IMR-90 (cell line): ENCODE measurements at regions not wholly inside any gene's neighbourhood (a gene's known extent, or its start where the extent isn't known, plus 50 kb on each side); places are given as distances from the start of the nearest gene placed in this dataset.
A peak's percentile ranks its signal among the peaks of the same experiment; 100 is the strongest.

ENCODE experiments used
- ATAC-seq: fragments of 200-7000 bp; cut with Tn5 transposase; 2 replicates; pipeline ENCODE4 v1.9.1; 2020; ENCODE audit warnings: low read depth, mild to moderate bottlenecking, moderate library complexity
- BruUV-seq: library from RNA; stranded (reverse); fragments of 400-500 nt; replicated peaks from 2 replicates; lab custom pipeline; 2021; lab: Mats Ljungman, UMichigan
- CTCF ChIA-PET: fragments of 300-600 bp; formaldehyde crosslinking; extraction: SDS; loops from one replicate; lab custom pipeline; 2021; ENCODE audit warnings: antibody characterized with exemption; lab: Yijun Ruan, JAX
- POLR2A ChIA-PET: fragments of 300-600 bp; sonication (Branson Sonifier 250); formaldehyde crosslinking; loops from one replicate; lab custom pipeline; 2022; ENCODE audit warnings: antibody characterized with exemption; ENCODE audit not compliant: unreplicated experiment; lab: Charles Lee
- DNase-seq: peaks from one replicate; pipeline ENCODE4 v3.0.0; 2013
- H2AFZ ChIP-seq: replicated peaks from 2 replicates; pipeline ENCODE3; 2013; ENCODE audit warnings: low read length, mild to moderate bottlenecking; ENCODE audit not compliant: poor library complexity
- H2AK5ac ChIP-seq: 2 replicates; pipeline ENCODE4 v1.6.1; 2013; ENCODE audit warnings: low read depth, low read length, inconsistent platforms
- H2AK9ac ChIP-seq: replicated peaks from 2 replicates; pipeline ENCODE3; 2013; ENCODE audit warnings: mild to moderate bottlenecking, low read depth, low read length, moderate library complexity; ENCODE audit not compliant: poor library complexity
- H2BK120ac ChIP-seq: 2 replicates; pipeline ENCODE4 v1.6.1; 2013; ENCODE audit warnings: low read depth, low read length, inconsistent platforms
- H2BK15ac ChIP-seq: 3 replicates; pipeline ENCODE4 v1.6.1; 2013; ENCODE audit warnings: low read depth, low read length, inconsistent platforms
- H2BK20ac ChIP-seq: 2 replicates; pipeline ENCODE4 v1.6.1; 2013; ENCODE audit warnings: low read depth, mild to moderate bottlenecking, inconsistent platforms, low read length, moderate library complexity
- H2BK5ac ChIP-seq: 2 replicates; pipeline ENCODE4 v1.6.1; 2013; ENCODE audit warnings: mild to moderate bottlenecking, low read depth, low read length, inconsistent platforms; ENCODE audit not compliant: poor library complexity, severe bottlenecking
- H3K14ac ChIP-seq: replicated peaks from 2 replicates; pipeline ENCODE4 v1.6.1; 2013; ENCODE audit warnings: low read depth, low read length, inconsistent platforms
- H3K18ac ChIP-seq: 2 replicates; pipeline ENCODE4 v1.6.1; 2013; ENCODE audit warnings: low read depth, low read length, control low read depth
- H3K23ac ChIP-seq: 2 replicates; pipeline ENCODE4 v1.6.1; 2013; ENCODE audit warnings: low read depth, low read length, inconsistent platforms
- H3K27ac ChIP-seq: 2 replicates; pipeline ENCODE4 v1.5.1; 2013; ENCODE audit warnings: mild to moderate bottlenecking, control low read depth, low read length; ENCODE audit not compliant: insufficient read depth
- H3K27me3 ChIP-seq: 2 replicates; pipeline ENCODE4 v1.6.1; 2013; ENCODE audit warnings: low read length; ENCODE audit not compliant: control insufficient read depth, insufficient read depth
- H3K36me3 ChIP-seq: 2 replicates; pipeline ENCODE4 v1.6.1; 2013; ENCODE audit warnings: low read length, mixed read lengths; ENCODE audit not compliant: control insufficient read depth, insufficient read depth
- H3K4ac ChIP-seq: 2 replicates; pipeline ENCODE4 v1.6.1; 2013; ENCODE audit warnings: low read depth, low read length, inconsistent platforms
- H3K4me1 ChIP-seq: 2 replicates; pipeline ENCODE4 v1.6.1; 2013; ENCODE audit warnings: low read length, mixed read lengths; ENCODE audit not compliant: control insufficient read depth, insufficient read depth
- H3K4me2 ChIP-seq: 2 replicates; pipeline ENCODE4 v1.6.1; 2013; ENCODE audit warnings: low read depth, mild to moderate bottlenecking, control low read depth, low read length, moderate library complexity
- H3K4me3 ChIP-seq: 2 replicates; pipeline ENCODE4 v1.5.1; 2013; ENCODE audit warnings: low read depth, mild to moderate bottlenecking, control low read depth, low read length, moderate library complexity; ENCODE audit not compliant: insufficient read depth
- H3K56ac ChIP-seq: 2 replicates; pipeline ENCODE4 v1.6.1; 2013; ENCODE audit warnings: low read length, inconsistent platforms; ENCODE audit not compliant: insufficient read depth; ENCODE audit errors: extremely low read depth
- H3K79me1 ChIP-seq, 2 experiments: 2 replicates each; pipeline ENCODE4 v1.6.1; 2013; ENCODE audit warnings: low read length in 2 of 2, inconsistent platforms in 1 of 2, low read depth in 1 of 2
- H3K9ac ChIP-seq: 2 replicates; pipeline ENCODE4 v1.6.1; 2013; ENCODE audit warnings: low read depth, low read length, control low read depth
- H3K9me1 ChIP-seq: 2 replicates; pipeline ENCODE4 v1.6.1; 2013; ENCODE audit warnings: low read length, inconsistent platforms; ENCODE audit not compliant: insufficient read depth
- H3K9me3 ChIP-seq: 2 replicates; pipeline ENCODE4 v1.6.1; 2013; ENCODE audit warnings: low read length; ENCODE audit not compliant: control insufficient read depth, insufficient read depth
- H4K20me1 ChIP-seq: 2 replicates; pipeline ENCODE4 v1.6.1; 2013; ENCODE audit warnings: low read length, inconsistent platforms; ENCODE audit not compliant: insufficient read depth
- H4K5ac ChIP-seq: 2 replicates; pipeline ENCODE4 v1.6.1; 2013; ENCODE audit warnings: mild to moderate bottlenecking, low read depth, low read length, control low read depth
- H4K8ac ChIP-seq, 2 experiments: 2 replicates each; pipeline ENCODE4 v1.6.1; 2013; ENCODE audit warnings: low read depth in 2 of 2, low read length in 2 of 2, control low read depth in 1 of 2, inconsistent platforms in 1 of 2
- H4K91ac ChIP-seq: 2 replicates; pipeline ENCODE4 v1.6.1; 2013; ENCODE audit warnings: low read depth, low read length, inconsistent platforms; ENCODE audit not compliant: insufficient read depth
- BHLHE40 ChIP-seq: fragments of 150-350 bp; IDR thresholded peaks from 2 replicates; pipeline ENCODE4 v1.6.1; 2016; ENCODE audit warnings: mild to moderate bottlenecking, low read depth, low read length
- CEBPB ChIP-seq: IDR thresholded peaks from 2 replicates; pipeline ENCODE4 v1.6.1; 2012; ENCODE audit warnings: low read depth, low read length, improper control_type of control experiment
- CHD1 ChIP-seq: IDR thresholded peaks from 2 replicates; pipeline ENCODE4 v1.6.1; 2012; ENCODE audit warnings: low read depth, low read length, improper control_type of control experiment
- FOS ChIP-seq: fragments of 150-350 bp; IDR thresholded peaks from 2 replicates; pipeline ENCODE4 v1.6.1; 2016; ENCODE audit warnings: low read depth, low read length
- MAFK ChIP-seq: IDR thresholded peaks from 2 replicates; pipeline ENCODE4 v1.6.1; 2012; ENCODE audit warnings: low read depth, low read length, improper control_type of control experiment
- MAZ ChIP-seq: IDR thresholded peaks from 2 replicates; pipeline ENCODE4 v1.6.1; 2012; ENCODE audit warnings: low read depth, mild to moderate bottlenecking, low read length, improper control_type of control experiment, moderate library complexity, borderline replicate concordance
- MXI1 ChIP-seq: IDR thresholded peaks from 2 replicates; pipeline ENCODE4 v1.6.1; 2012; ENCODE audit warnings: low read depth, mild to moderate bottlenecking, low read length, moderate library complexity, borderline replicate concordance
- NFE2L2 ChIP-seq: fragments of 150-350 bp; IDR thresholded peaks from 2 replicates; pipeline ENCODE4 v1.6.1; 2016; ENCODE audit warnings: low read depth, mild to moderate bottlenecking, low read length
- POLR2A ChIP-seq: IDR thresholded peaks from 2 replicates; pipeline ENCODE4 v1.6.1; 2012; ENCODE audit warnings: mild to moderate bottlenecking, low read depth, low read length
- RAD21 ChIP-seq: IDR thresholded peaks from 2 replicates; pipeline ENCODE4 v1.6.1; 2012; ENCODE audit warnings: low read length, improper control_type of control experiment
- RCOR1 ChIP-seq: IDR thresholded peaks from 2 replicates; pipeline ENCODE4 v1.6.1; 2012; ENCODE audit warnings: mild to moderate bottlenecking, low read length, improper control_type of control experiment; ENCODE audit not compliant: insufficient replicate concordance
- RFX5 ChIP-seq: IDR thresholded peaks from 2 replicates; pipeline ENCODE4 v1.8.0; 2012; ENCODE audit warnings: low read depth, mild to moderate bottlenecking, low read length, moderate library complexity
- SMC3 ChIP-seq: fragments of 150-350 bp; IDR thresholded peaks from 2 replicates; pipeline ENCODE4 v1.6.1; 2016; ENCODE audit warnings: low read depth, mild to moderate bottlenecking, antibody characterized with exemption, low read length, moderate library complexity
- WGBS, 2 experiments: methylation state at CpG; one replicate each; pipeline versions ENCODE4 v1.1.5 to v1.1.7; 2013; ENCODE audit warnings: missing lambda C conversion rate in 2 of 2; ENCODE audit not compliant: insufficient read length in 1 of 2; ENCODE audit errors: extremely low coverage in 2 of 2; 5-methylcytosine and 5-hydroxymethylcytosine counted together
- dilution Hi-C: fragments of 300-500 bp; cut with HindIII; formaldehyde crosslinking; loops from one replicate; pipeline ENCODE4 v1.14.3; 2018; ENCODE audit warnings: low sequenced_read_pairs; ENCODE audit not compliant: unreplicated experiment
- in situ Hi-C: fragments of 300-500 bp; cut with MboI; formaldehyde crosslinking; loops from 3 replicates; pipeline ENCODE4 v1.14.3; 2019; ENCODE audit warnings: low sequenced_read_pairs, inconsistent platforms, mixed read lengths
- intact Hi-C: fragments of 100-400 bp; cut with micrococcal nuclease; formaldehyde crosslinking; loops from 2 replicates; pipeline ENCODE4 v1.10.0; 2022
- TF ChIP-seq, protein P1 (sequence below): conservative IDR thresholded peaks from 2 replicates; pipeline ENCODE4 v1.5.1; 2012; ENCODE audit warnings: mild to moderate bottlenecking, low read depth, low read length, improper control_type of control experiment
- TF ChIP-seq, protein P2 (sequence below): fragments of 150-350 bp; IDR thresholded peaks from 2 replicates; pipeline ENCODE4 v1.6.1; 2016; ENCODE audit warnings: low read depth, mild to moderate bottlenecking, low read length, moderate library complexity, borderline replicate concordance
- TF ChIP-seq, protein P3 (sequence below): fragments of 150-350 bp; IDR thresholded peaks from 2 replicates; pipeline ENCODE4 v1.6.1; 2017; ENCODE audit warnings: mild to moderate bottlenecking, antibody characterized with exemption, low read length, low read depth

DNA sequence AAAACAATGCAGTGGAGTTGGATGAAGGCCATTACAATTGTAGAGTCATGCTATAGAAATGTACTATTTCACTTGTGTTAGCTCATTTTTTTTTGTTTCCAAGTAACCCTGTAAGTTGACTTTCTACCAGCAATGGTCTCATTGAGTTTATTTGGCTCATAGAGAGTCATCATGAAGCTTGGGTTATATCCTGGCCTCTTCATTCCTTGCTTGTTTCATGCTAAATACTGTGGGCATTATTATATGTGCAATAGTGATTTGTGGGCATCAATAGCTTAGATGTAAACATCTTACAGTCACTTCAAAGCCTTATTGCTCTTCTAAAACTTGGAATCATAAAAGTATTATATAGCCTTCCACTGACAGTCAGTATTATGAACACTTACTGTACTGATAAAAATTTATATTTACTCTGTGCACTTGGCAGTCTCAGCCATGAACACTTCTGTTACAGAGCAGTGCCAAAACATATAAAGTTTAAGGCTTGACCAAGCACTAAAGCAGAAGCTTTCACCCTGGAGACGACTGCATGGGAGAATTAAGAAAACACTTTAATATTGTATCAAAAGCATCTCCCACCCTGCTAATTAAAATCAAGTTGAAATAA lies 751.2 kb downstream of the SATB2 start:
- Histone ChIP-seq H3K27ac (no peak overlapping the region), H3K36me3 (no peaks in the 10 kb centered on the region), H2BK20ac (no peak overlapping the region), H3K14ac (no peak overlapping the region), H3K4ac (no peak overlapping the region), H3K9me1 (no peaks in the 10 kb centered on the region), H2AFZ (no peak overlapping the region), H3K9ac (no peak overlapping the region), H4K91ac (no peak overlapping the region), H2BK15ac (no peak overlapping the region), H3K4me1 (no peaks in the 10 kb centered on the region), H4K5ac (no peak overlapping the region), H4K20me1 (no peaks in the 10 kb centered on the region), H3K18ac (no peak overlapping the region), H3K9me3 (no peaks in the 10 kb centered on the region), H3K4me2 (no peak overlapping the region), H2AK9ac (no peak overlapping the region), H2AK5ac (no peak overlapping the region), H3K27me3 (no peaks in the 10 kb centered on the region), H3K23ac (no peak overlapping the region), H4K8ac (no peak overlapping the region), H3K79me1 (no peaks in the 10 kb centered on the region), H3K56ac (no peak overlapping the region), H3K4me3 (no peak overlapping the region), H2BK120ac (no peak overlapping the region), H2BK5ac (no peak overlapping the region)
- intact Hi-C loops: no loop called here
- ChIA-PET CTCF (no interaction called here), POLR2A (no interaction called here)
- in situ Hi-C loops: no loop called here
- dilution Hi-C loops: no loop called here
- TF ChIP-seq, protein P1, sequence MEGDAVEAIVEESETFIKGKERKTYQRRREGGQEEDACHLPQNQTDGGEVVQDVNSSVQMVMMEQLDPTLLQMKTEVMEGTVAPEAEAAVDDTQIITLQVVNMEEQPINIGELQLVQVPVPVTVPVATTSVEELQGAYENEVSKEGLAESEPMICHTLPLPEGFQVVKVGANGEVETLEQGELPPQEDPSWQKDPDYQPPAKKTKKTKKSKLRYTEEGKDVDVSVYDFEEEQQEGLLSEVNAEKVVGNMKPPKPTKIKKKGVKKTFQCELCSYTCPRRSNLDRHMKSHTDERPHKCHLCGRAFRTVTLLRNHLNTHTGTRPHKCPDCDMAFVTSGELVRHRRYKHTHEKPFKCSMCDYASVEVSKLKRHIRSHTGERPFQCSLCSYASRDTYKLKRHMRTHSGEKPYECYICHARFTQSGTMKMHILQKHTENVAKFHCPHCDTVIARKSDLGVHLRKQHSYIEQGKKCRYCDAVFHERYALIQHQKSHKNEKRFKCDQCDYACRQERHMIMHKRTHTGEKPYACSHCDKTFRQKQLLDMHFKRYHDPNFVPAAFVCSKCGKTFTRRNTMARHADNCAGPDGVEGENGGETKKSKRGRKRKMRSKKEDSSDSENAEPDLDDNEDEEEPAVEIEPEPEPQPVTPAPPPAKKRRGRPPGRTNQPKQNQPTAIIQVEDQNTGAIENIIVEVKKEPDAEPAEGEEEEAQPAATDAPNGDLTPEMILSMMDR: no peak
- TF ChIP-seq MXI1 (no peak), FOS (no peak), RCOR1 (no peak), RAD21 (no peak), CHD1 (no peak), BHLHE40 (no peak), POLR2A (no peak), MAZ (no peak), MAFK (no peak), CEBPB (no peak), SMC3 (no peak), RFX5 (no peak), NFE2L2 (no peak)
- TF ChIP-seq, protein P2, sequence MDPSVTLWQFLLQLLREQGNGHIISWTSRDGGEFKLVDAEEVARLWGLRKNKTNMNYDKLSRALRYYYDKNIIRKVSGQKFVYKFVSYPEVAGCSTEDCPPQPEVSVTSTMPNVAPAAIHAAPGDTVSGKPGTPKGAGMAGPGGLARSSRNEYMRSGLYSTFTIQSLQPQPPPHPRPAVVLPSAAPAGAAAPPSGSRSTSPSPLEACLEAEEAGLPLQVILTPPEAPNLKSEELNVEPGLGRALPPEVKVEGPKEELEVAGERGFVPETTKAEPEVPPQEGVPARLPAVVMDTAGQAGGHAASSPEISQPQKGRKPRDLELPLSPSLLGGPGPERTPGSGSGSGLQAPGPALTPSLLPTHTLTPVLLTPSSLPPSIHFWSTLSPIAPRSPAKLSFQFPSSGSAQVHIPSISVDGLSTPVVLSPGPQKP: no peak
- TF ChIP-seq, protein P3, sequence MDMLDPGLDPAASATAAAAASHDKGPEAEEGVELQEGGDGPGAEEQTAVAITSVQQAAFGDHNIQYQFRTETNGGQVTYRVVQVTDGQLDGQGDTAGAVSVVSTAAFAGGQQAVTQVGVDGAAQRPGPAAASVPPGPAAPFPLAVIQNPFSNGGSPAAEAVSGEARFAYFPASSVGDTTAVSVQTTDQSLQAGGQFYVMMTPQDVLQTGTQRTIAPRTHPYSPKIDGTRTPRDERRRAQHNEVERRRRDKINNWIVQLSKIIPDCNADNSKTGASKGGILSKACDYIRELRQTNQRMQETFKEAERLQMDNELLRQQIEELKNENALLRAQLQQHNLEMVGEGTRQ: no peak
- ATAC-seq (no peak), DNase-seq (peak; percentile 6)
- no TSS peak for BruUV-seq
- WGBS, 2 experiments: no CpG with 5 or more reads among the region's 1 CpG
